Psoas muscle (tissue), 7 donors: ENCODE measurements at regions not wholly inside any gene's neighbourhood (a gene's known extent, or its start where the extent isn't known, plus 50 kb on each side); places are given as distances from the start of the nearest gene placed in this dataset.

ENCODE experiments used
- ATAC-seq, 4 donors: fragments of 200-7000 bp; cut with Tn5 transposase; one replicate each; pipeline ENCODE4 v1.9.1; 2020; ENCODE audit warnings: moderate library complexity in 3 of 4, mild to moderate bottlenecking in 2 of 4
- DNase-seq, 2 donors: peaks; one replicate each; pipeline ENCODE4 v3.0.0-alpha.2; 2020
- H3K27ac ChIP-seq: fragments of 200-600 bp; one replicate; pipeline ENCODE4 v1.8.0; 2022
- H3K27me3 ChIP-seq, 3 donors: fragments of 200-600 bp in 1 of 3; one replicate each; pipeline versions ENCODE4 v1.6.1 to v1.8.0; 2013 to 2022; ENCODE audit warnings: low read length in 2 of 3, mild to moderate bottlenecking in 2 of 3, moderate library complexity in 1 of 3; ENCODE audit not compliant: insufficient read depth in 3 of 3
- H3K36me3 ChIP-seq, 2 donors: fragments of 200-600 bp in 1 of 2; one replicate each; pipeline versions ENCODE4 v1.6.1 to v1.8.0; 2013 to 2022; ENCODE audit warnings: low read depth in 1 of 2, mild to moderate bottlenecking in 1 of 2, moderate library complexity in 1 of 2; ENCODE audit not compliant: insufficient read depth in 1 of 2
- H3K4me1 ChIP-seq: fragments of 200-600 bp; one replicate; pipeline ENCODE4 v1.8.0; 2022
- H3K4me3 ChIP-seq: fragments of 200-600 bp; one replicate; pipeline ENCODE4 v1.8.0; 2022; ENCODE audit warnings: mild to moderate bottlenecking
- H3K9me3 ChIP-seq: fragments of 200-600 bp; one replicate; pipeline ENCODE4 v1.8.0; 2022
- CTCF ChIP-seq: fragments of 200-600 bp; IDR thresholded peaks from one replicate; pipeline ENCODE4 v1.8.0; 2022; ENCODE audit warnings: antibody characterized with exemption
- WGBS, 3 donors: extraction: QIAGEN DNeasy Blood & Tissue Kit; methylation state at CpG; one replicate each; pipeline versions ENCODE4 v1.1.6 to v1.1.7; 2013; 5-methylcytosine and 5-hydroxymethylcytosine counted together
- intact Hi-C, 2 donors: fragments of 100-400 bp; cut with DNase I; formaldehyde crosslinking; loops; one replicate each; pipeline versions ENCODE4 v1.11.0 to v1.14.2; 2022
- donor health status: healthy with polysubstance abuse.
- donor health status: DM: no; HTN: no; CAD: no; lungs with moderate emphysema.
- donor health status: Bipolar disorder and iron deficiency.
- donor health status: healthy.
- donor health status: DM: yes; HTN: yes; CAD: no.
- donor health status: DM: no; HTN: no; CAD: no.
- donor health status: DM: yes; HTN: yes; CAD: no.

- no peak for TF ChIP-seq CTCF
- Histone ChIP-seq H3K9me3 (no peaks in the 10 kb centered on the region), H3K4me1 (no peaks in the 10 kb centered on the region), H3K27ac (no peak overlapping the region), H3K4me3 (no peak overlapping the region), H3K36me3 (no peaks in the 10 kb centered on the region), H3K27me3 (no peaks in the 10 kb centered on the region)
- no peak for DNase-seq
- intact Hi-C loops: no loop called here
- WGBS, 3 donors: 42 to 51% (median 49%) methylated on average over 2 of the region's 2 CpGs
- no peak for ATAC-seq
Measured at GRCh38 chr10:44835300-44835699, 75.8 kb upstream of the TMEM72 start.

GRCh38 chr10:44843484-44843883, 67.7 kb upstream of the TMEM72 start:
- intact Hi-C loops: no loop called here
- Histone ChIP-seq H3K4me3 (no peak overlapping the region), H3K27ac (no peak overlapping the region), H3K27me3 (no peaks in the 10 kb centered on the region), H3K9me3 (no peaks in the 10 kb centered on the region), H3K36me3 (no peaks in the 10 kb centered on the region), H3K4me1 (no peaks in the 10 kb centered on the region)
- no peak for ATAC-seq
- no peak for DNase-seq
- no peak for TF ChIP-seq CTCF
- WGBS, 3 donors: 58 to 65% (median 62%) methylated on average over 2 of the region's 2 CpGs

- no peak for TF ChIP-seq CTCF
- H3K36me3 ChIP-seq: no peaks in the 10 kb centered on the region
- no peaks in the 10 kb centered on the region for H3K4me1 ChIP-seq
- ATAC-seq (no peak), DNase-seq (no peak)
- H3K27me3 ChIP-seq: no peaks in the 10 kb centered on the region
- H3K9me3 ChIP-seq: no peaks in the 10 kb centered on the region
- intact Hi-C loops: no loop called here
- WGBS, 3 donors: 67 to 84% (median 77%) methylated on average over 6 of the region's 6 CpGs
- H3K27ac ChIP-seq: no peak overlapping the region
- no peak overlapping the region for H3K4me3 ChIP-seq
Measured at GRCh38 chr10:44845361-44846175, 65.6 kb upstream of the TMEM72 start.

- intact Hi-C loops: no loop called here
- H3K4me3 ChIP-seq: no peak overlapping the region
- H3K4me1 ChIP-seq: no peaks in the 10 kb centered on the region
- ATAC-seq (no peak), DNase-seq (no peak)
- H3K9me3 ChIP-seq: no peaks in the 10 kb centered on the region
- no peaks in the 10 kb centered on the region for H3K36me3 ChIP-seq
- H3K27me3 ChIP-seq: no peaks in the 10 kb centered on the region
- TF ChIP-seq CTCF: no peak
- 95 to 98% (median 95%) methylated on average over 3 of the region's 3 CpGs for WGBS, 3 donors
- H3K27ac ChIP-seq: no peak overlapping the region
Measured at GRCh38 chr10:44847110-44847509, 64.0 kb upstream of the TMEM72 start.

- no peak overlapping the region for H3K4me3 ChIP-seq
- no peaks in the 10 kb centered on the region for H3K36me3 ChIP-seq
- WGBS, 3 donors: 94 to 97% (median 96%) methylated on average over 4 of the region's 4 CpGs
- H3K27me3 ChIP-seq: no peaks in the 10 kb centered on the region
- H3K9me3 ChIP-seq: no peaks in the 10 kb centered on the region
- no peak for DNase-seq
- TF ChIP-seq CTCF: no peak
- H3K27ac ChIP-seq: no peak overlapping the region
- no peak for ATAC-seq
- intact Hi-C loops: no loop called here
- no peaks in the 10 kb centered on the region for H3K4me1 ChIP-seq
Measured at GRCh38 chr10:44848211-44848610, 62.9 kb upstream of the TMEM72 start.
